ENCODE measurements at regions not wholly inside any gene's neighbourhood (a gene's known extent, or its start where the extent isn't known, plus 50 kb on each side); places are given as distances from the start of the nearest gene placed in this dataset.
"Not testable (repeated sequence)": the region's sequence is repeated elsewhere in the genome, so short reads cannot be mapped to it uniquely, and the experiment has no call there.

DNA sequence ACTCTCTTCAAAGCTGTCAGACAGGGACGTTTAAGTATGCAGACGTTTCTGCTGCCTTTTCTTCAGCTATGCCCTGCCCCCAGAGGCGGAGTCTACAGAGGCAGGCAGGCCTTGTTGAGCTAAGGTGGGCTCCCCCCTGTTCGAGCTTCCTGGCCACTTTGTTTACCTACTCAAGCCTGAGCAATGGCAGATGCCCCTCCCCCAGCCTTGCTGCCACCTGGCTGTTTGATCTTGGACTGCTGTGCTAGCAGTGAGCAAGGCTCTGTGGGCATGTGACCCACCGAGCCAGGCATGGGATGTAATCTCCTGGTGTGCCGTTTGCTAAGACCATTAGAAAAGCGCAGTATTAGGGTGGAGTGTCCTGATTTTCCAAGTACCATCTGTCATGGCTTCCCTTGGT lies 900.4 kb upstream of the MDGA2 start:
- H3K4me3 ChIP-seq (ENCODE audit: low read depth, low read length), result no peak overlapping the region
- H3K27ac ChIP-seq (ENCODE audit: low read depth, low read length), result no peak overlapping the region
- peaks cover 7% of the 10 kb centered on the region for H3K9me3 ChIP-seq (ENCODE audit: control insufficient read depth, insufficient read depth, low read length)
- no peaks in the 10 kb centered on the region for H3K27me3 ChIP-seq (ENCODE audit: control insufficient read depth, insufficient read depth, low read length)
- CTCF ChIA-PET, result no interaction called here
- POLR2A ChIA-PET, result no interaction called here
- DNase-seq (ENCODE audit: low read depth, low spot score), result no peak
- no peak for TF ChIP-seq CTCF (IDR thresholded peaks at IDR 0.05; ENCODE audit: low read depth, low read length)

- DNase-seq (ENCODE audit: low read depth, low spot score), result no peak
- ChIA-PET CTCF (no interaction called here), POLR2A (no interaction called here)
- TF ChIP-seq CTCF (IDR thresholded peaks at IDR 0.05; ENCODE audit: low read depth, low read length), result no peak
- Histone ChIP-seq H3K27me3 (ENCODE audit: control insufficient read depth, insufficient read depth, low read length) (no peaks in the 10 kb centered on the region), H3K4me3 (ENCODE audit: low read depth, low read length) (no peak overlapping the region), H3K27ac (ENCODE audit: low read depth, low read length) (no peak overlapping the region), H3K9me3 (ENCODE audit: control insufficient read depth, insufficient read depth, low read length) (peaks cover 3% of the 10 kb centered on the region; the same call in 1 of the 2 replicates)
Measured at GRCh38 chr14:48568688-48569087, 893.3 kb upstream of the MDGA2 start.

- ChIA-PET CTCF (no interaction called here), POLR2A (no interaction called here)
- Histone ChIP-seq H3K4me3 (ENCODE audit: low read depth, low read length) (no peak overlapping the region), H3K9me3 (ENCODE audit: control insufficient read depth, insufficient read depth, low read length) (peaks cover 6% of the 10 kb centered on the region; the same call in 1 of the 2 replicates), H3K27me3 (ENCODE audit: control insufficient read depth, insufficient read depth, low read length) (no peaks in the 10 kb centered on the region), H3K27ac (ENCODE audit: low read depth, low read length) (no peak overlapping the region)
- no peak for DNase-seq (ENCODE audit: low read depth, low spot score)
- no peak for TF ChIP-seq CTCF (IDR thresholded peaks at IDR 0.05; ENCODE audit: low read depth, low read length)
Measured at GRCh38 chr14:48568252-48568651, 892.8 kb upstream of the MDGA2 start.

- ChIA-PET CTCF (no interaction called here), POLR2A (no interaction called here)
- Histone ChIP-seq H3K9me3 (ENCODE audit: control insufficient read depth, insufficient read depth, low read length) (peaks cover 6% of the 10 kb centered on the region; the same call in 1 of the 2 replicates), H3K27ac (ENCODE audit: low read depth, low read length) (no peak overlapping the region), H3K4me3 (ENCODE audit: low read depth, low read length) (no peak overlapping the region), H3K27me3 (ENCODE audit: control insufficient read depth, insufficient read depth, low read length) (no peaks in the 10 kb centered on the region)
- no peak for TF ChIP-seq CTCF (IDR thresholded peaks at IDR 0.05; ENCODE audit: low read depth, low read length)
- DNase-seq (ENCODE audit: low read depth, low spot score), result no peak
Measured at GRCh38 chr14:48563489-48563888, 888.1 kb upstream of the MDGA2 start.

GRCh38 chr14:48561438-48561837 lies 886.0 kb upstream of the MDGA2 start:
- H3K4me3 ChIP-seq (ENCODE audit: low read depth, low read length); POLR2A ChIA-PET; H3K9me3 ChIP-seq (ENCODE audit: control insufficient read depth, insufficient read depth, low read length); H3K27me3 ChIP-seq (ENCODE audit: control insufficient read depth, insufficient read depth, low read length); H3K27ac ChIP-seq (ENCODE audit: low read depth, low read length); DNase-seq (ENCODE audit: low read depth, low spot score); CTCF ChIA-PET: not testable (repeated sequence)

DNA sequence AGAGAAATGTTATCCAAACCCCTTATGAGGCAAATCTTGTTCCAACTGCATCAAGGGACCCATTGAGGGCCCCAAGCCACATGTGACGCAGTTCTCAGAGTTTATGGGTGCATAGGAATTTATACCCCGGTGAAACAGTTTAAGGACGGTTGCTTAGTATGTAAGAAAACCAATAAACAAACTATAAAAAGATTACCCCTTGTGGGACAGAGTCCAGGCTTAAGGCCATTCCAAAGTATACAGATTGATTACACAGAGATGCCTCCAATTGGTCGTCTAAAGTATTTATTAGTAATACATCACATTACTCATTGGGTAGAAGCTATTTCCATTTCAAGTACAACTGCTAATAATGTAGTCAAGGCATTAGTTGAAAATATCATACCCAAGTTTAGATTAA lies 885.0 kb upstream of the MDGA2 start:
- DNase-seq (ENCODE audit: low read depth, low spot score), result no peak
- ChIA-PET POLR2A (no interaction called here), CTCF (no interaction called here)
- H3K27ac ChIP-seq (ENCODE audit: low read depth, low read length), result no peak overlapping the region
- peaks cover 6% of the 10 kb centered on the region; the same call in 1 of the 2 replicates for H3K9me3 ChIP-seq (ENCODE audit: control insufficient read depth, insufficient read depth, low read length)
- no peaks in the 10 kb centered on the region for H3K27me3 ChIP-seq (ENCODE audit: control insufficient read depth, insufficient read depth, low read length)
- TF ChIP-seq CTCF (IDR thresholded peaks at IDR 0.05; ENCODE audit: low read depth, low read length), result no peak
- H3K4me3 ChIP-seq (ENCODE audit: low read depth, low read length), result no peak overlapping the region

Measured in AG04450 (cell line).